ENCODE measurements at regions not wholly inside any gene's neighbourhood (a gene's known extent, or its start where the extent isn't known, plus 50 kb on each side); places are given as distances from the start of the nearest gene placed in this dataset.

DNA sequence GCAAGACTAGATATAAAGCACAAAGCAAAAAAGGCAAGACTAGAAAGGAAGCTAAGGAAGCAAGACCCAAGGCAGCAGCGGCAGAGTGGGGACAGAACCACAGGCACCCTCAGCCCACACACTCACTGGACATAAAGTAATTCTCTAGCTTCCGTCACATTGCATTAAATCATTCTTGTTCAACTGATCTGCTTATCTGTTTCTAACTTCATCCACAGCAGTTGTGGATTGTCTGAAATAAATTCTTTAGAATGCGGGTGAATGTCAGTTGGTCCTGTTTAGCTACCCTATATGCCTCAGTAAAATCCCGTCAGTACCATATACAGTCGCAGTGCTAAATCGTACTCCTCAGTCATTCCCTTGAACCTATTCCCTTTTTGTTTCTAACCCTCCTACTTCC is 183.2 kb upstream of the SLC39A10 start:
- H3K27ac ChIP-seq (ENCODE audit: poor library complexity, severe bottlenecking) = no peak overlapping the region

GRCh38 chr2:195472501-195473234 is 184.4 kb upstream of the SLC39A10 start:
- peaks cover 3% of the 10 kb centered on the region for H3K4me1 ChIP-seq (ENCODE audit: insufficient read depth, poor library complexity, severe bottlenecking)
- no peaks in the 10 kb centered on the region for H3K9me3 ChIP-seq (ENCODE audit: severe bottlenecking)
- TF ChIP-seq CTCF (IDR thresholded peaks at IDR 0.05; ENCODE audit: poor library complexity, severe bottlenecking) = no peak
- no peak overlapping the region for H3K4me3 ChIP-seq (ENCODE audit: severe bottlenecking)
- no peaks in the 10 kb centered on the region for H3K36me3 ChIP-seq (ENCODE audit: low read depth)
- no peak overlapping the region for H3K27ac ChIP-seq (ENCODE audit: poor library complexity, severe bottlenecking)
- DNase-seq (ENCODE audit: low spot score) (no peak), ATAC-seq (ENCODE audit: low read depth) (no peak)
- no peaks in the 10 kb centered on the region for H3K27me3 ChIP-seq (ENCODE audit: insufficient read depth, poor library complexity, severe bottlenecking)

More for the DNA sequence above, 183.2 kb upstream of the SLC39A10 start:
- Histone ChIP-seq H3K36me3 (ENCODE audit: low read depth) (no peaks in the 10 kb centered on the region), H3K27me3 (ENCODE audit: insufficient read depth, poor library complexity, severe bottlenecking) (no peaks in the 10 kb centered on the region), H3K4me3 (ENCODE audit: severe bottlenecking) (no peak overlapping the region), H3K4me1 (ENCODE audit: insufficient read depth, poor library complexity, severe bottlenecking) (peaks cover 9% of the 10 kb centered on the region), H3K9me3 (ENCODE audit: severe bottlenecking) (no peaks in the 10 kb centered on the region)
- ATAC-seq (ENCODE audit: low read depth) (no peak), DNase-seq (ENCODE audit: low spot score) (no peak)
- TF ChIP-seq CTCF (IDR thresholded peaks at IDR 0.05; ENCODE audit: poor library complexity, severe bottlenecking) = no peak

GRCh38 chr2:195471807-195472206 is 185.2 kb upstream of the SLC39A10 start:
- no peaks in the 10 kb centered on the region for H3K36me3 ChIP-seq (ENCODE audit: low read depth)
- H3K4me3 ChIP-seq (ENCODE audit: severe bottlenecking) = no peak overlapping the region
- H3K9me3 ChIP-seq (ENCODE audit: severe bottlenecking) = no peaks in the 10 kb centered on the region
- H3K27me3 ChIP-seq (ENCODE audit: insufficient read depth, poor library complexity, severe bottlenecking) = no peaks in the 10 kb centered on the region
- no peak overlapping the region for H3K27ac ChIP-seq (ENCODE audit: poor library complexity, severe bottlenecking)
- no peak for TF ChIP-seq CTCF (IDR thresholded peaks at IDR 0.05; ENCODE audit: poor library complexity, severe bottlenecking)
- ATAC-seq (ENCODE audit: low read depth) = no peak
- H3K4me1 ChIP-seq (ENCODE audit: insufficient read depth, poor library complexity, severe bottlenecking) = no peaks in the 10 kb centered on the region
- DNase-seq (ENCODE audit: low spot score) = no peak

GRCh38 chr2:195471163-195471562 is 185.9 kb upstream of the SLC39A10 start:
- ATAC-seq (ENCODE audit: low read depth) = no peak
- Histone ChIP-seq H3K4me1 (ENCODE audit: insufficient read depth, poor library complexity, severe bottlenecking) (no peaks in the 10 kb centered on the region), H3K27me3 (ENCODE audit: insufficient read depth, poor library complexity, severe bottlenecking) (no peaks in the 10 kb centered on the region), H3K9me3 (ENCODE audit: severe bottlenecking) (no peaks in the 10 kb centered on the region), H3K27ac (ENCODE audit: poor library complexity, severe bottlenecking) (no peak overlapping the region), H3K4me3 (ENCODE audit: severe bottlenecking) (no peak overlapping the region), H3K36me3 (ENCODE audit: low read depth) (no peaks in the 10 kb centered on the region)
- no peak for TF ChIP-seq CTCF (IDR thresholded peaks at IDR 0.05; ENCODE audit: poor library complexity, severe bottlenecking)
- DNase-seq (ENCODE audit: low spot score) = no peak

DNA sequence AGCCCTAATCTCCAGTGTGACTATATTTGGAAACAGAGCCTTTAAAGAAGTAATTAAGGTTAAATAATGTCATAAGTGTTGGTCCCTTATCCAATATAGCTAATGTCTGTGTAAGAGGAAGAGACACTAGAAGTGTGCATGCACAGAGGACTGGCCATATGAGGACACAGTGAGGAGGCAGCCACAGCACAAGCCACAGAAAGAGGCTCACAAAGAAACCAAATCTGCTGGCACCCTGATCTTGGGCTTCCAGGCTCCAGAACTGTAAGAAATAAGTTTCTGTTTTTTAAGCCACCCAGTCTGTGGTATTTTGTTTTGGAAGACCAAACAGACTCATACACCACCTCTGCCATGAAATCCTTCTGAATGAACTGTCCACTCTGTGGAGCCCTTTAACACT is 186.4 kb upstream of the SLC39A10 start:
- Histone ChIP-seq H3K27ac (ENCODE audit: poor library complexity, severe bottlenecking) (no peak overlapping the region), H3K36me3 (ENCODE audit: low read depth) (no peaks in the 10 kb centered on the region), H3K27me3 (ENCODE audit: insufficient read depth, poor library complexity, severe bottlenecking) (no peaks in the 10 kb centered on the region), H3K4me3 (ENCODE audit: severe bottlenecking) (no peak overlapping the region), H3K4me1 (ENCODE audit: insufficient read depth, poor library complexity, severe bottlenecking) (no peaks in the 10 kb centered on the region), H3K9me3 (ENCODE audit: severe bottlenecking) (no peaks in the 10 kb centered on the region)
- DNase-seq (ENCODE audit: low spot score) (no peak), ATAC-seq (ENCODE audit: low read depth) (no peak)
- TF ChIP-seq CTCF (IDR thresholded peaks at IDR 0.05; ENCODE audit: poor library complexity, severe bottlenecking) = no peak
